ENCODE measurements at regions not wholly inside any gene's neighbourhood (a gene's known extent, or its start where the extent isn't known, plus 50 kb on each side); places are given as distances from the start of the nearest gene placed in this dataset.
A peak's percentile ranks its signal among the peaks of the same experiment; 100 is the strongest.
"Not testable (repeated sequence)": the region's sequence is repeated elsewhere in the genome, so short reads cannot be mapped to it uniquely, and the experiment has no call there.

DNA sequence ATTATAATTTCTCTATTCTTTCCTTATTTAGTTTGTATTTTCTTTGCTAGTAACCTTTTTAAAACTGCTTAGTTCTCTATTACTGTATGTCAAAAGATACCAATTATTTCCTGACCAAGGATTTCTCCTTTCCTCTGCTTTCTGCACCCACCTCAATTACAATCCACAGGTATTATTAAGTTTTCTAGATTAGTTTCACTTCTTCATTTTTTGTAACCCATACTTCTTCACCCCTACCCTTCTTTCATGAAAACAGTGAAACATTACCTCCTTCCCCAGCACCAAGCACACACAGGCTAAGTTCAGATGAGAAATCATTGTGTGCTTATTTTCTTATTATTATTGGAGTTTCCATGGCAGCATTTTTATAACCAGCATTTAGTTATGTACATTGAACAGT, 318.5 kb upstream of the MDGA2 start:
- DNase-seq (ENCODE audit: low read depth) = no peak

DNA sequence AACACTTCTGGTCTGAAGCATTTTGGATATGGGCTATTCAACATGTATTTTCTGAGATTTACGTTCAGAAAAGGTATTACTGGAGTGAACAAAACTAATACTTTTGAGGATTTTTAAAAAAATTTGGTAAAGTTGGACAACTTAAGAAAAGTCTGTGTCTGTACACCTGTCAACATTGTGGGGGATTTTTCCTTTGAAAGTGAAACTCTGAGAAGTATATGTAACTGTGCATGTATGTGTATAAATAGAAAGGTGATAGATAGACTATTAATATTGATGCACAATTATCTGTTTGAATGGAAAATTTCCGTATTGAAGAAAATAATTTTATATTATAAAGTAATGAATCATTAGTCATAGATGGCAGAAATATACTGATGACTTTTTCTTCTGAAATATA, 312.8 kb upstream of the MDGA2 start:
- DNase-seq (ENCODE audit: low read depth) = no peak

DNA sequence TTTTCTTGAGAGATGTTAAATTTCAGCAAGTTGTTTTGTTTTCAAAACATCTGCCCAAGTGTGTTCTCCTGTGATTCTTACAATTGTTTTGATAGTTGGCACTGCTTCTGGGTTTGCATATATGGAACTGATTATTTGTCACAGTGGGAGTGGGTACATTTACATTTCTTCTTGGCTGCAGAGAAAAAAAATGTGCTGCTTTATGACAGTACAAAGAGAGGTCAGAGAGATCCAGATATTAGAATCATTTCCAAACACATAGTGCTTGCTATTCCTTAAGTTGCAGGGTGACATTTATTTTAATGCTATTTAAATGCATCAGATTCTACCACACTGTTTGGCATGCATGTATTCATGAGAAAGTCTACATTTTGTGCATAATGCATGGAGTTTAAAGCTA, 303.5 kb upstream of the MDGA2 start:
- DNase-seq (ENCODE audit: low read depth) = no peak

DNA sequence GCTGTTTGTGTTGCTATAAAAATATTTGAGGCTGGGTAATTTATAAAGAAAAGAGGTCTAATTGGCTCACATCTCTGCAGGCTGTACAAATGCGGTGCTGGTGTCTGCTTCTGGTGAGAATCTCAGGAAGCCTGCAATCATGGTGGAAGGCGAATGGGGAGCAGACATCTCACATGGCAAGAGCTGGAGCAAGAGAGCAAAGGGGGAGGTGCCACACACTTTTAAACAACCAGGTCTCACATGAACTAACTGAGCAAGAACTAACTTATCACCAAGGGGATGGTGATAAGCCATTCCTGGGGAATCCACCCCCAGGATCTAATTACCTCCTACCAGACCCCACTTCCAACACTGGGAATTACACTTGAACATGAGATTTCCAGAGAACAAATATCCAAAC, 300.7 kb upstream of the MDGA2 start:
- no peak for DNase-seq (ENCODE audit: low read depth)

DNA sequence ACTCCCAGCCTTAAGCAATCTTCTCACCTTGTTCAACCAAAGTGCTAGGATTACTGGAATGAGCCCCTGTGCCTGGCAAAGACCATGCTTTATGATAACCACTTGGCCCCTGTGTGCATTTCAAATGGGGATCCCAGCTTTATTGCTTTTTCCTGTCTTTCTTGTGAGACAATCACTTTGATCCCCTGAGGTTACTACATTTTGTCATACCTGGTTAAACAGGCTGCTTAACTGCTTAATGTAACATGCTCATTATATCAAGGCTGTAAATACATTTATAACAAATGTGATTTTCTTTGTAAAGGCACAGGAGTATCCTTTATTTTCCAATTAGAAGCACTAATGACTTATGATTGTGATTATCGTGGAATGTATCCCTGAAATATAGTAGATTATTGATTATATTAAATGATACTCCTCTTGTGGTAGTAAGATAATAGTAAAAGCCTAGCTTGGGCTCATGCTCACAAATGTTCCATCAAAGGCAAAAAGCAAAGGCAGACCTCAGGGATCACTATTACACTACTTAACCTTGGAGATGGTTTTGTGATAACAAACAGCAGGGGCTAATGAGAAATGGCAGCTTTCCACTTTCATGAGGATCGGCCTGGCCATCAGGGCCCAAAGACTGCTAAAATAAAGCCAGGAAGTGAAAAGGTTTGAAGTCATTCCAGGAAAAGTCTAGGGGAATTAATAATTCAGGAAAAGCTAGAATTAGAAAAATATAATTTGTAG, 290.8 kb upstream of the MDGA2 start:
- no peak for DNase-seq (ENCODE audit: low read depth)

DNA sequence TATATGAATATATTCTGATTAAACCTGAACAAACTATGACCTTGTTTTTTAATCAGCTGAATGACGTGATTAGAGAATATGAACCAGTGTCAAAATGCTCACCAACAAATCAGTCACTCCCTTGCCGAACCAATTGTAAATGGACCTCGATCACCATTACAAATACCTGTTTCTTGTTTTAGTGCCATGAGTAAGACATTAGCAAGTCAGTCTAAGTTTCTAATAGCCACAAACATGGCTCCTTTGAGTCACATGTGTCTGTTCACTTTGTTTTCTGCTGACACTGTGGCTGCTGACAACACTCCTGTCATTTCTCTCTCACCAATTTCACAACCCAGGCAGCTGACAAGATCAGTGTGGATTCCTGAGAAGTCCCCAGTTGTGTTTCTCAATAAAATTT, 286.2 kb upstream of the MDGA2 start:
- DNase-seq (ENCODE audit: low read depth) = no peak

DNA sequence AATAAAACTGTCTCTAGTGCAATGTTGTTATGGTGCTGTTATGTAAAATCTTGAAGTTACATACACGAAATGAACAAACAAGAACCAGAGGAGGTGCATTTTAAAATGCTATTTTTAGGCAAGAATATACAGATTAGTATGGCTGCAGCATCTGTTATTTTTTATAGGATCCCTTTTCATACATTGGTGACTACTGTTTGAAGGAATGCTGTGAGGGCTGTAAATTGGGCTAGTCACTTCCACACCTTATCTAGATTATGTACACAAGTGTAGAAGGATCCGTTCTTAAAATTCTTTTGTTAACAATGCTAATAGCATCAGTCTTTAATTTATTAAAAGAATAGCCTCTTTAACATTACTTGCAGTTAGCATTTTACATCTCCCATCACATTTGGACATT, 284.3 kb upstream of the MDGA2 start:
- no peak for DNase-seq (ENCODE audit: low read depth)

DNA sequence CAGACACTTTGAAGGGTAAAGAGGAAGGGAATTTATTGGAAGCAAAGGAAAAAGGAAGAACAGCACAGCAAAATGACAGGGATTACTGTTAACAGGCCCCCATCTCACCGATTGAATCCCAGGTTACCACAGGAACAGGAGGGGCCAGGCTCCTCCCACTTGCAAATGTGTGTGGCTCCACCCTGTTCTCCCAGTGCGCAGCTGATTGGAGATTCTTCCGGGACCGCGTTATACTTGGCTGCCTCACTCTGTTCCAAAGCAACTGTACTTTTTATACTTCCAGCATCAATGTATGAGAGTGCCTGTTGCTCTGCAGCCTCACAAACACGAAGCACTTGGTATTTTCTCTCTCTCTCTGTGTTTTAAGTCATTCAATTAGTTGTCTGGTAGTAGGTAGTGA, 273.6 kb upstream of the MDGA2 start:
- DNase-seq (ENCODE audit: low read depth) = no peak

DNA sequence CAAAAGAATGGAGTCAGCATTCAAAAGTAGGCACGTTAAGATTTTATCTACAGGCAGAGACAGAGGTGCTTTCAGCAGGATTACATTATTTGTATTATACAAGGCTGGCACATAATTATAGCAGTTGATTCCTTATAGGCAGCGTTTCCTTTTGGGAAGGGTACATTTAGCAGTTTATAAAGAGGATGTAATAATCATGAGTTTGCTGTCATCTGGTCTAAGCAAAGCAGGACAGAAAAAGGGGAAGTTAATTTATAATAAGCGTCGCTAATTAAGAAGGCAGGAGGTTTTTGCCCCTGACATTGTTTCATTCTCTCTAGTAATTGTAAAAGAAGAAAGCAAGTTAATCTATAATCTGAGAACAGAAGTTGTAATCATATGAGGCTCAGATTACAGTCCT, 259.9 kb upstream of the MDGA2 start:
- no peak for DNase-seq (ENCODE audit: low read depth)

DNA sequence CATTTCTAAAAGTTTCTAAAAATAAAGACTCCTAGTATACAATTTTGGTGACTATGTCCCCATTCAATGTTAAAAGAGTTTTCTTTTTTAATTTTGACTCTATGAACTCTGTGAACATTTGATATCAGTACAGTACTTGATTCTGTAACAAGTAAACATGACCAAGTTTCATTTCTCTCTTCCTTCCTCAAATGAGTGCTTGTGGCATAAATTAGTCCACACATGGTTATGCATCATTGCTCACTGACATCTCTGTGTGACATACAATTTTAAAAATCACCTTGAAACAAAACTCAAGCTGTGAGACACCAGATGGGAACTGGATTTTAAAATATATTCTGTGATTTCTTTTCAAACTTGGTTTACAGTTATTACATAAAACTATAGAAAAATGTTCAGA, 253.9 kb upstream of the MDGA2 start:
- no peak for DNase-seq (ENCODE audit: low read depth)

DNA sequence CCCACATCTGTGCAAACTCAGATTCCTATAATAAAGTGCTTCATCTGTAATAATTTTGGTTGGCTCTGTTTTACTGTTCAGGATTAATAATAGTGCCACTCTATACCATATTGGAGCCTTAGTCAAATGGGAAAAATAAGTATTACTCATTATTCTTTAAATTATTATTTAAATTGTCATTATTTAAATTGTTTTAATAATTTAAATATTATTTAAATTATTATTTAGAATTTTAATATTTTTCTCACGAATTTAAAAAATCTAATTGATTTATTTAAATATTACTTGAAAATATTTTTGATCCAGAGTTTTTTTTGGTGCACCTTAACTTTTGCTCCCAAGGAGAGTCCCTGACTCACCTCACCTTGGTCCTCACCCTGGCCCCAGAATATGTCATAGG, 245.7 kb upstream of the MDGA2 start:
- no peak for DNase-seq (ENCODE audit: low read depth)

DNA sequence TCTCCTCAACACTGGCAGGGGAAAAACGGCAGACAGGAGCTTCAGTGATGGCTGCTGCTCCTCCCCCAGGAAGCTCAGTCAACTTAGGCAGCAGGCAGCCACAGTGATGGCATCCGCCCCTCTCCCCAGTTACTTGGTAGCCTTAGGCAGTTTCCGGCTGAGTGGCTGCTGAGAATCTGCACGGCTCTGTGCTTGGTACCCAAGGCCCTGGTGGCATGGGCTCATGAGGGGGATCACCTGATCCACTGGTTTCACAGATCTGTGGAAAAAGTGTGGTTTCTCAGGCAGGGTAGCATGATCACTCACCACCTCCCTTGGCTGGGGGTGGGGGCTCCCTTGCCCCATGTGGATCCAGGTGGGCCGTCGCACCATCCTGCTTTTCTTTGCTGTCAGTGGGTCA, 244.6 kb upstream of the MDGA2 start:
- DNase-seq (ENCODE audit: low read depth) = no peak

DNA sequence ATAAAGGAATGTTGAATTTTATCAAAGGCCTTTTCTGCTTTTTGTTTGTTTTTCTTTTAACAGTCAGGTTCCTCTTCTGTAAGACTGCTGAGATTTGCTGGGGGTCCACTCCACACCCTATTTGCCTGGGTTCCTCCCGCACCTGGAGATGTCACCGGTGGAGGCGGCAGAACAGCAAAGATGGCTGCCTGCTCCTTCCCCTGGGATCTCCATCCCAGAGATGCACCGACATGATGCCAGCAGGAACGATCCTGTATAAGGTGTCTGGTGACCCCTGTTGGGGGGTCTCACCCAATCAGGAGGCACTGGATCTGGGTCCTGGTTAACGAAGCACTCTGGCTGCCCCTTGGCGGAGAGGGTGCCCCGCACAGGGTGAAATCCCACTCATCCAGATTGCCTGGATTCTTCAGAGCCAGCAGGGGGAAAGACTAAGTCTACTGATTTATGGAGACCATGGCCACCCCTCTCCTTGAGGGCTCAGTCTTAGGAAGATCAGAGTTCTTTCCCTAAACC, 244.0 kb upstream of the MDGA2 start:
- DNase-seq (ENCODE audit: low read depth) = no peak

DNA sequence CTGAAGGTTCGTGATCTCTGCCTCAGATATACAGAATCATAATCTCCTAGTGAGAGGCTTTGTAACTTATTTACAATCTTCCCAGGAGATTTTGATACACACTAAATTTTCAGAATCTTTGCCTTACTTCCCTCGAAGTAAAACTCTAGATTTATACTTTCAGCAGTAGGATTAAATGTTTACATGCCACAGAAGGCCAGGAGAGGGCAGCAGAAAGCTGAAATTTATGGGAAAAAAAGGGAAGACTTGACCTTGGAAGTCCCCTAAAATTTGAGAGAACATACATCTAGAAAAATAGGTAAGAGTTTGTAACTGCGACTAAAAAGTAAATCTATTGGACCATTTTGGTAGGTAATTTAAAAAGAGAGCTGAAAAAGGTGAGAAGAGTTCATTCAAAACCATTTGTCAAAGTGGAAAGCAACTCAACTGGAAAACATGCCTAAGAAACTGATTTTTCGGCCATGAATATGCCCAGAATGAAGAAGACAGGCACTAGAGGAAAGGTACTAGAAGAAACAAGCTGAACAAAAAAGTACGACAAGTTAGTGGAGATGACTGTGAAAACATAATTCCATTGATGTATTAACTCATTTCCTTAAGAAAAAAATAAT, 242.0 kb upstream of the MDGA2 start:
- peak; percentile 16 for DNase-seq (ENCODE audit: low read depth)

DNA sequence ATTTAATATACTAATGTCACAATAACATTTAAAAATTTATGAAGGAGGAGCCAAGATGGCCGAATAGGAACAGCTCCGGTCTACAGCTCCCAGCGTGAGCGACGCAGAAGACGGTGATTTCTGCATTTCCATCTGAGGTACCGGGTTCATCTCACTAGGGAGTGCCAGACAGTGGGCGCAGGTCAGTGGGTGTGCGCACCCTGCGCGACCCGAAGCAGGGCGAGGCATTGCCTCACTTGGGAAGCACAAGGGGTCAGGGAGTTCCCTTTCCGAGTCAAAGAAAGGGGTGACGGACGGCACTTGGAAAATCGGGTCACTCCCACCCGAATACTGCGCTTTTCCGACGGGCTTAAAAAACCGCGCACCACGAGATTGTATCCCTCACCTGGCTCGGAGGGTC, 225.7 kb upstream of the MDGA2 start:
- DNase-seq (ENCODE audit: low read depth) = not testable (repeated sequence)

DNA sequence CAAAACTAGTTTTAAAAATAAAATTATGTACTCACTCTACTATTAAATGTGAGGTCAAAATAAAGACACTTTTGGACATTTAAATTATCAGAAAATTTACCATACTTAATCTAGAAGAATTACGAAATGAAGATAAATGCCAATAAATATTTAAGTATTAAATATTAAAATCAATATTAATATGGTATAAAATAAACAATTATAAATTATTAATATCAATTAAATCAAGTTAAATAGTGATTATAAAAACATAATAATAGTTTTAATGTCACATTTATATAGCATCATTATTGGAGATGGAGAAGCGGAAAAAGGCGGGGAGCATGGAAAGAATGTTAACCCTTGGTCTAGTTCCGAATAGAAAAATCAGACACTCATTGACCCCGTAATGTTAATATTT, 224.3 kb upstream of the MDGA2 start:
- no peak for DNase-seq (ENCODE audit: low read depth)

DNA sequence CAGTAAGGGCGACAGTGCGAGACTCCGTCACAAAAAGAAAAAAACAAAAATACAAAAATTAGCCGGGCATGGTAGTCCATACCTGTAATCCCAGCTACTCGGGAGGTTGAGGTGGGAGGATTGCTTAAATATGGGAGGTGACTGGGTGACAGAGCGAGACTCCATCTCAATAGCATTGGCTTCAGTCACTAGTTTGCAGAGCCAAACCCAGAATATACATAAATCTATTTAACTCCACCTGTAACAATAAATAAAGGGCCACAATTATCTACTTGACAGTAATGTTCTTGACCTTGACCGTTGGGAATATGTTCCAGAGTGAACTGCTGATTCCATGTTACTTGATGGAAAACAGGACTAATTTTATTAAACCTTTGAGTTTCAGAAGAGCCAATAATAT, 198.9 kb upstream of the MDGA2 start:
- DNase-seq (ENCODE audit: low read depth) = no peak

DNA sequence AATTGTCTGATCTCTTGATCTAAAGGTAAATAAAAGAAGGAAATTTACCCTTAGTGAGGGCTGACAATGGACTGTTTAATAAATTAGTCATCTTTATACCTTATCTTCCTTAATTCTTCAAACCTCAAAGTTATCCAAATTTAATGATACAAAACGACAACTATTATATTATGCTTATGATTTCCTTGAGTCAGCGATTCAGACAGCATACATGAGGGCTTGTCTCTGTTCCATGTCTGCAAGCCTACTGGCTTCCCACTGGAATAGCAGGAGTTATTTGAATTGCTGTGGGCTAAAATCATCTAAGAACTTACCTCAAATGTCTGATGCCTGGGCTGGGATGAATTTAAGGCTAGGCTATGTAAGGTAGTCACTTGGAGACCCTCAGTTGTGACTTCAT, 197.2 kb upstream of the MDGA2 start:
- no peak for DNase-seq (ENCODE audit: low read depth)

DNA sequence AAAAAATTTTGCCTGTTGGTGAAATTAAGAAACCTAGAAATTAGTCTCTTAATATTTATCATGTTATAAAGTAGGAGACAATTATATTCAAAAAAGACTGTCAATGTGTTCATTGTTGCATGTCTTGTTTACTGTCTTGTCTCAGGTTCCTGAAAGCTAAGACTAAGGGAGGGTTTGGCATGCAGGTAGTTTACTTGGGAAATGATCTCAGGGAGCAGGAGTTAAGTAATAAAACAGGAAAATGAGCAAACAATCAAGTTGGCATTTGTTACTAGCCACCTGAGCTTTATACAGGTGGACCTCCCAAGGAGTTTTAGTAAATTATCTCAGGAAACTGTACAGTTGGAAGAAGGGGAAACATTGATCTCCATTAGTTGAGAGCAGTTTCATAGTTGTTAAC, 188.0 kb upstream of the MDGA2 start:
- no peak for DNase-seq (ENCODE audit: low read depth)

DNA sequence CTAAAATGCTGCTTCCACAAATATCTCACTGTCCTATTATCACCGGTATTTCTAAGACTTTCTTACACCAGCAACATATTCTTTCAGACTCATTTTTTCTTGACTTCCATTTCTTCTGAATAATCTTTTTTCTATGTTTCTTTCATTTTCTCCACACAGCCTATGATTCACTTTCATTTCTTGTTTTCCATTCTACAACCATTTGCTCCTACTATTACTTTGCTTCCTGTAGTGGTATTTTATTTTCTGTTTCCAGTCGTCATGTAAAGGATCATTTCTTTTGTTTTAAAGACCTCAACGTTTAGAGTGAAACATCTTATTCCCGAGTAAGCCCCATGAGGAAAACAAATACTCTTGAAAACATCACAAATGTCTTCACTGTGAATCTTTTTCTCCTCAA, 182.2 kb upstream of the MDGA2 start:
- no peak for DNase-seq (ENCODE audit: low read depth)

DNA sequence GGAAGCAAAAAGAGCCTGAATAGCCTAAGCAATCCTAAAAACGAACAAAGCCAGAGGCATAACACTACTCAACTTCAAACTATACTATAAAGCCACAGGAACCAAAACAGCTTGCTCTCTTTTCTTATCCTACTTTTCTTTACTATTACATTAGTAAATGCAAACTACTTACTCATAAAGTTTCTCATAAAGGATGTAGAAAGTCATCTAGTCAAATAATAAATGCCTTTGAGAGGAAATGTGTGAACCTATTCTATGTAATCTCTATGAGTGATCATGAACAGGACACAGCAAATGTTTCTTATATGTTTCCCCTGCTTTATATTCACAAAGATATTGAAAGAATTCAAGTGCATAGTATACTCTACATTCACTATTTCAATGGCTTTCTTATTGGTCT, 176.9 kb upstream of the MDGA2 start:
- DNase-seq (ENCODE audit: low read depth) = no peak

DNA sequence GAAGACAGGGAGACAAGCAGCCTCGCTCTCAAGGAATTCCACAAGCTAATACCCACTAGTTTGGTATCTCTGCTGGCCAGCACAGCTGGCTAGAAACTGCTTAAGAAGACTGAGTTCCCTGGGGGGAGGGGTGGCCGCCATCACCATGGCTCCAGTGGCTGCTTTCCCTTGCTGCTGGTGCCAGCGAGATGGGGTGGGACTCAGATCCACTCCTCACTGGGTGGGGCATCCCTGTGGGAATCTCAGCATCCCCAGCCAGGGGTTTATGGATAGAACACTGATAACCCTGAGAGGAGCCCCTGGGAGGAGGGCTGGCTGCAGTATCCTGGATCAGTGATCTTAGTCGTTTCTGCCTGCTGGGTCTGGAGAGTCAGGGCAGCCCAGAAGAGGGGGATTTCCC, 170.6 kb upstream of the MDGA2 start:
- DNase-seq (ENCODE audit: low read depth) = no peak

DNA sequence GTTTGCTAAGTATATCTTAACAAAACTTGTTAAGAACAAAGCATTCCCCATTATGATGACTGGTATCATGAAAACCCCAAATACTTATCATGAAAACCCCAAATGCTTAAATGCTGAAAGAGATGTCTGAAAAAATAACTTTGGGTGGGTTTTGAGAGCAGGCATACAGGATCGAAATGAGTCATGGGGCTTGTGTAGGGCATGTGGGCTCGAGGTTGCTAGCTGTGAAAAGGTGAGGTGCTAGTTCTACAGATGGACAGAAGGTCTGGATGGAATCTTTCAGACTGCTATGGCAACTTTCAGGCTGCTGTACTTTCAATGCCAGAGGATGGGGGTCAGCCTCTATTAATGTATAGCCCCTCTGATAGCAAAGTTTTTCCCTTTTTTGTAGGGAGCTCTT, 167.8 kb upstream of the MDGA2 start:
- no peak for DNase-seq (ENCODE audit: low read depth)

DNA sequence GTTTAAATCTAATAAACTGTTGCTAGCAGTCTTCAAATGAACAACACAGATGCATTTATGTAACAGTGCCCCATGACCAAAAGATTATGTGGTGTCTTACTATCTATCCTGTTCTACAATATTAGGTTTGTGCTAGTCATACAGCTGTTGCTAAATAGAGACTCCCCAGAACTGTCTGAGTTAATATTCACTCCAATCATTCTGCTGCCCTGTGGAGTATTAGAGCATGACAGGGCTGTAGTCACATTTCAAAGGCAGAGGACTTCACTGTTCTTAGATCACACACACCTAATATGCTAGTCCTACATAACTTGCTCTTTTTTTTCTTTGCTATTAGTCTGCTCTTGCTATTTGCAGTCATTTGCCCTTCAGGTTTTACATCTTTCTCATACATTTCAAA, 157.6 kb upstream of the MDGA2 start:
- no peak for DNase-seq (ENCODE audit: low read depth)

All from ELR (cell line).